B cell (primary cell): ENCODE measurements at regions not wholly inside any gene's neighbourhood (a gene's known extent, or its start where the extent isn't known, plus 50 kb on each side); places are given as distances from the start of the nearest gene placed in this dataset.

ENCODE experiments used
- EZH2 ChIP-seq: IDR thresholded peaks from 2 replicates; pipeline ENCODE4 v1.6.1; 2012; ENCODE audit warnings: borderline replicate concordance, low read depth, mild to moderate bottlenecking, moderate library complexity, low read length; ENCODE audit not compliant: insufficient read depth, poor library complexity, severe bottlenecking
- TF ChIP-seq, protein P1 (sequence below): fragments of 200-600 bp; IDR thresholded peaks from one replicate; pipeline ENCODE4 v1.8.0; 2022; ENCODE audit warnings: antibody characterized with exemption, mild to moderate bottlenecking

DNA sequence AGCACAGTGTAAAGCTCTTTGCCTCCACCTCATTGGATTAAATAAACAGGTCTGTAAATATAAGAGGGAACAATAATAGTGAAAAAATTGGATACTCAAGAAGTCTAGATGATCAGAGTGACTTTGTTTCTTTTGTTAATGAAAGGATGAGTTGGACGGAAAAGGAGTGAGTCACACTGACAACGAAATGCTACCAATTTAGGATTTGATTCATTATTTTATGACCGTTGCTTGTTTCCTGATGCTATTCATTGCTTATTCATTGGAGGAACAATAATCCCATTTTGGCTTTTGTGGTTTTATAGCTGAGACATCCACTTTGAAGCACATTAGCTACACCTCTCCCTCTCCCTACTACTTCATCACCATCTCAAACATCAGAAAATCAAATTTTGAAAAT lies 74.4 kb upstream of the DYNLT3 start:
- TF ChIP-seq, protein P1, sequence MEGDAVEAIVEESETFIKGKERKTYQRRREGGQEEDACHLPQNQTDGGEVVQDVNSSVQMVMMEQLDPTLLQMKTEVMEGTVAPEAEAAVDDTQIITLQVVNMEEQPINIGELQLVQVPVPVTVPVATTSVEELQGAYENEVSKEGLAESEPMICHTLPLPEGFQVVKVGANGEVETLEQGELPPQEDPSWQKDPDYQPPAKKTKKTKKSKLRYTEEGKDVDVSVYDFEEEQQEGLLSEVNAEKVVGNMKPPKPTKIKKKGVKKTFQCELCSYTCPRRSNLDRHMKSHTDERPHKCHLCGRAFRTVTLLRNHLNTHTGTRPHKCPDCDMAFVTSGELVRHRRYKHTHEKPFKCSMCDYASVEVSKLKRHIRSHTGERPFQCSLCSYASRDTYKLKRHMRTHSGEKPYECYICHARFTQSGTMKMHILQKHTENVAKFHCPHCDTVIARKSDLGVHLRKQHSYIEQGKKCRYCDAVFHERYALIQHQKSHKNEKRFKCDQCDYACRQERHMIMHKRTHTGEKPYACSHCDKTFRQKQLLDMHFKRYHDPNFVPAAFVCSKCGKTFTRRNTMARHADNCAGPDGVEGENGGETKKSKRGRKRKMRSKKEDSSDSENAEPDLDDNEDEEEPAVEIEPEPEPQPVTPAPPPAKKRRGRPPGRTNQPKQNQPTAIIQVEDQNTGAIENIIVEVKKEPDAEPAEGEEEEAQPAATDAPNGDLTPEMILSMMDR, result no peak
- no peak for TF ChIP-seq EZH2
